Prostate gland (tissue), 2 donors: ENCODE measurements at regions not wholly inside any gene's neighbourhood (a gene's known extent, or its start where the extent isn't known, plus 50 kb on each side); places are given as distances from the start of the nearest gene placed in this dataset.

Experiments
- POLR2AphosphoS5 ChIP-seq: sonication (generic); formaldehyde crosslinking; IDR thresholded peaks from one replicate; pipeline ENCODE4 v1.6.1; 2017; ENCODE audit warnings: antibody characterized with exemption
- TF ChIP-seq, protein P1 (sequence below), 4 experiments: fragments of 200-600 bp in 2 of 4; fragments of 450-650 bp in 2 of 4; sonication (generic) in 2 of 4; IDR thresholded peaks; 1 replicate in 3 of 4; 2 replicates in 1 of 4; pipeline ENCODE4 v1.5.1; 2016 to 2019; ENCODE audit warnings: antibody characterized with exemption in 4 of 4, mild to moderate bottlenecking in 2 of 4, moderate library complexity in 2 of 4

GRCh38 chr21:38039369-38039768, 123.1 kb upstream of the KCNJ6 start:
- TF ChIP-seq, protein P1, sequence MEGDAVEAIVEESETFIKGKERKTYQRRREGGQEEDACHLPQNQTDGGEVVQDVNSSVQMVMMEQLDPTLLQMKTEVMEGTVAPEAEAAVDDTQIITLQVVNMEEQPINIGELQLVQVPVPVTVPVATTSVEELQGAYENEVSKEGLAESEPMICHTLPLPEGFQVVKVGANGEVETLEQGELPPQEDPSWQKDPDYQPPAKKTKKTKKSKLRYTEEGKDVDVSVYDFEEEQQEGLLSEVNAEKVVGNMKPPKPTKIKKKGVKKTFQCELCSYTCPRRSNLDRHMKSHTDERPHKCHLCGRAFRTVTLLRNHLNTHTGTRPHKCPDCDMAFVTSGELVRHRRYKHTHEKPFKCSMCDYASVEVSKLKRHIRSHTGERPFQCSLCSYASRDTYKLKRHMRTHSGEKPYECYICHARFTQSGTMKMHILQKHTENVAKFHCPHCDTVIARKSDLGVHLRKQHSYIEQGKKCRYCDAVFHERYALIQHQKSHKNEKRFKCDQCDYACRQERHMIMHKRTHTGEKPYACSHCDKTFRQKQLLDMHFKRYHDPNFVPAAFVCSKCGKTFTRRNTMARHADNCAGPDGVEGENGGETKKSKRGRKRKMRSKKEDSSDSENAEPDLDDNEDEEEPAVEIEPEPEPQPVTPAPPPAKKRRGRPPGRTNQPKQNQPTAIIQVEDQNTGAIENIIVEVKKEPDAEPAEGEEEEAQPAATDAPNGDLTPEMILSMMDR (IDR thresholded peaks at IDR 0.05) = no peak
- no peak for TF ChIP-seq POLR2AphosphoS5
